SK-N-MC (cell line): ENCODE measurements at regions not wholly inside any gene's neighbourhood (a gene's known extent, or its start where the extent isn't known, plus 50 kb on each side); places are given as distances from the start of the nearest gene placed in this dataset.

ENCODE experiments used
- EZH2 ChIP-seq: fragments of 200-600 bp; sonication (generic); IDR thresholded peaks from one replicate; pipeline ENCODE4 v1.6.1; 2017; ENCODE audit warnings: antibody characterized with exemption
- POLR2AphosphoS5 ChIP-seq: IDR thresholded peaks from 2 replicates; pipeline ENCODE4 v1.6.1; 2012; ENCODE audit warnings: mild to moderate bottlenecking, low read depth, low read length, borderline replicate concordance

- TF ChIP-seq EZH2 (no peak), POLR2AphosphoS5 (no peak)
These were observed 112.9 kb upstream of the SP4 start for GRCh38 chr7:21314954-21315353.
